Mesenchymal stem cell (in vitro differentiated cells and primary cell): ENCODE measurements at regions not wholly inside any gene's neighbourhood (a gene's known extent, or its start where the extent isn't known, plus 50 kb on each side); places are given as distances from the start of the nearest gene placed in this dataset.

Source experiments
- DNase-seq: peaks from one replicate; pipeline ENCODE4 v3.0.0-alpha.2; 2013
- H2AFZ ChIP-seq: one replicate; pipeline ENCODE4 v1.6.1; 2013; ENCODE audit warnings: low read depth, mild to moderate bottlenecking, control low read depth, inconsistent platforms, low read length, moderate library complexity
- H2AK5ac ChIP-seq: 2 replicates; pipeline ENCODE4 v1.6.1; 2013; ENCODE audit warnings: low read length, moderate library complexity, mild to moderate bottlenecking, inconsistent platforms; ENCODE audit not compliant: severe bottlenecking
- H2BK120ac ChIP-seq: one replicate; pipeline ENCODE4 v1.6.1; 2013; ENCODE audit warnings: low read depth, mild to moderate bottlenecking, inconsistent platforms, low read length, moderate library complexity
- H2BK12ac ChIP-seq, 2 experiments: one replicate each; pipeline ENCODE4 v1.6.1; 2013; ENCODE audit warnings: inconsistent platforms in 2 of 2, low read length in 2 of 2, mild to moderate bottlenecking in 2 of 2, moderate library complexity in 2 of 2, control low read depth in 1 of 2
- H2BK15ac ChIP-seq: one replicate; pipeline ENCODE4 v1.6.1; 2013; ENCODE audit warnings: mild to moderate bottlenecking, low read depth, inconsistent platforms; ENCODE audit not compliant: poor library complexity, severe bottlenecking
- H2BK5ac ChIP-seq: 2 replicates; pipeline ENCODE4 v1.6.1; 2013; ENCODE audit warnings: low read depth, mild to moderate bottlenecking, low read length, control low read depth, inconsistent platforms; ENCODE audit not compliant: poor library complexity, severe bottlenecking
- H3K14ac ChIP-seq, 2 experiments: one replicate each; pipeline ENCODE4 v1.6.1; 2013; ENCODE audit warnings: inconsistent platforms in 2 of 2, low read length in 2 of 2, control low read depth in 1 of 2, mild to moderate bottlenecking in 1 of 2, moderate library complexity in 1 of 2
- H3K18ac ChIP-seq, 2 experiments: one replicate each; pipeline ENCODE4 v1.6.1; 2013; ENCODE audit warnings: inconsistent platforms in 2 of 2, low read length in 2 of 2, control low read depth in 1 of 2, low read depth in 1 of 2, mild to moderate bottlenecking in 1 of 2
- H3K23ac ChIP-seq, 2 experiments: one replicate each; pipeline ENCODE4 v1.6.1; 2013; ENCODE audit warnings: inconsistent platforms in 2 of 2, low read length in 2 of 2, mild to moderate bottlenecking in 2 of 2, moderate library complexity in 2 of 2, control low read depth in 1 of 2
- H3K27ac ChIP-seq: 2 replicates; pipeline ENCODE4 v1.5.1; 2013; ENCODE audit warnings: mild to moderate bottlenecking, moderate library complexity, low read length, control low read depth, inconsistent platforms; ENCODE audit not compliant: poor library complexity, severe bottlenecking
- H3K27me3 ChIP-seq, 2 experiments: 2 replicates each; pipeline versions ENCODE4 v1.6.1 to v1.7.0; 2013; ENCODE audit warnings: low read length in 2 of 2, mild to moderate bottlenecking in 2 of 2, moderate library complexity in 2 of 2, control low read depth in 1 of 2, inconsistent platforms in 1 of 2; ENCODE audit not compliant: control insufficient read depth in 1 of 2, insufficient read depth in 1 of 2
- H3K36me3 ChIP-seq, 2 experiments: 2 replicates each; pipeline versions ENCODE4 v1.6.1 to v1.7.0; 2013; ENCODE audit warnings: low read length in 2 of 2, control low read depth in 1 of 2, inconsistent platforms in 1 of 2, low read depth in 1 of 2, mild to moderate bottlenecking in 1 of 2; ENCODE audit not compliant: insufficient read depth in 2 of 2, control insufficient read depth in 1 of 2
- H3K4ac ChIP-seq, 2 experiments: one replicate each; pipeline ENCODE4 v1.6.1; 2013; ENCODE audit warnings: inconsistent platforms in 2 of 2, low read length in 2 of 2, mild to moderate bottlenecking in 2 of 2, moderate library complexity in 2 of 2, control low read depth in 1 of 2, low read depth in 1 of 2
- H3K4me1 ChIP-seq: 2 replicates; pipeline ENCODE4 v1.6.1; 2013; ENCODE audit warnings: low read depth, low read length, control low read depth; ENCODE audit not compliant: control insufficient read depth, insufficient read depth
- H3K4me2 ChIP-seq: 2 replicates; pipeline ENCODE4 v1.6.1; 2013; ENCODE audit warnings: low read length, mild to moderate bottlenecking, inconsistent platforms; ENCODE audit not compliant: poor library complexity, severe bottlenecking
- H3K4me3 ChIP-seq, 2 experiments: 2 replicates each; pipeline versions ENCODE4 v1.5.1 to v1.7.0; 2013; ENCODE audit warnings: low read length in 2 of 2, mild to moderate bottlenecking in 2 of 2, control low read depth in 1 of 2, low read depth in 1 of 2; ENCODE audit not compliant: insufficient read depth in 1 of 2
- H3K79me1 ChIP-seq: replicated peaks from 2 replicates; pipeline ENCODE4 v1.6.1; 2013; ENCODE audit warnings: mild to moderate bottlenecking, control low read depth, low read length, inconsistent platforms; ENCODE audit not compliant: poor library complexity, severe bottlenecking
- H3K9ac ChIP-seq: 2 replicates; pipeline ENCODE4 v1.7.0; 2013; ENCODE audit warnings: mild to moderate bottlenecking, low read length, moderate library complexity
- H3K9me3 ChIP-seq: 2 replicates; pipeline ENCODE4 v1.7.0; 2013; ENCODE audit warnings: mild to moderate bottlenecking, low read length; ENCODE audit not compliant: control insufficient read depth
- H4K8ac ChIP-seq: one replicate; pipeline ENCODE4 v1.6.1; 2013; ENCODE audit warnings: inconsistent platforms, mild to moderate bottlenecking, low read length, moderate library complexity
- H4K91ac ChIP-seq: one replicate; pipeline ENCODE4 v1.6.1; 2013; ENCODE audit warnings: mild to moderate bottlenecking, low read length, inconsistent platforms
- WGBS: methylation state at CpG from one replicate; pipeline ENCODE4 v1.1.7; 2013; ENCODE audit warnings: mixed read lengths; 5-methylcytosine and 5-hydroxymethylcytosine counted together

DNA sequence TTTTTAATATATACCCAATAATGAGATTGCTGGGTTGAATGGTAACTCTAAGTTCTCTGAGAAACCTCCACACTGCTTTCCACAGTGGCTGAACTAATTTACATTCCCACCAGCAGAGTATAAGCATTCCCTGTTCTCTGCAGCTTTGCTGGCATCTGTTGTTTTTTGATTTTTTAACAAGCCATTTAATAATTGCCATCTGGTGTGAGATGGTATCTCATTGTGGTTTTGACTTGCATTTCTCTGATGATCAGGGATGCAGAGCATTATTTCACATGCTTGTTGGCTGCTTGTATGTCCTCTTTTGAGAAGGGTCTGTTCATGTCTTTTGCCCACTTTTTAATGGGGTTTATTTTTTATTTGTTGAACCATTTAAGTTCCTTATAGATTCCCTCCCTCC is 75.0 kb upstream of the EPHB3 start:
- H3K27ac ChIP-seq: no peak overlapping the region
- H2BK5ac ChIP-seq: no peak overlapping the region
- no peak overlapping the region for H4K8ac ChIP-seq
- H3K23ac ChIP-seq: no peak overlapping the region
- H2AFZ ChIP-seq: no peak overlapping the region
- peaks cover 43 to 45% of the 10 kb centered on the region in 2 experiments for H3K27me3 ChIP-seq
- H3K9ac ChIP-seq: no peak overlapping the region
- H3K4ac ChIP-seq: no peak overlapping the region
- no peak overlapping the region for H2BK12ac ChIP-seq
- no peaks in the 10 kb centered on the region for H3K9me3 ChIP-seq
- H3K4me3 ChIP-seq: no peak overlapping the region
- no peak overlapping the region for H4K91ac ChIP-seq
- no peak overlapping the region for H2BK120ac ChIP-seq
- DNase-seq: no peak
- H3K4me2 ChIP-seq: no peak overlapping the region
- H3K4me1 ChIP-seq: no peaks in the 10 kb centered on the region
- no peaks in the 10 kb centered on the region for H3K79me1 ChIP-seq
- no peaks in the 10 kb centered on the region for H3K36me3 ChIP-seq
- no peak overlapping the region for H3K14ac ChIP-seq
- no peak overlapping the region for H2AK5ac ChIP-seq
- H2BK15ac ChIP-seq: no peak overlapping the region
- no peak overlapping the region for H3K18ac ChIP-seq

DNA sequence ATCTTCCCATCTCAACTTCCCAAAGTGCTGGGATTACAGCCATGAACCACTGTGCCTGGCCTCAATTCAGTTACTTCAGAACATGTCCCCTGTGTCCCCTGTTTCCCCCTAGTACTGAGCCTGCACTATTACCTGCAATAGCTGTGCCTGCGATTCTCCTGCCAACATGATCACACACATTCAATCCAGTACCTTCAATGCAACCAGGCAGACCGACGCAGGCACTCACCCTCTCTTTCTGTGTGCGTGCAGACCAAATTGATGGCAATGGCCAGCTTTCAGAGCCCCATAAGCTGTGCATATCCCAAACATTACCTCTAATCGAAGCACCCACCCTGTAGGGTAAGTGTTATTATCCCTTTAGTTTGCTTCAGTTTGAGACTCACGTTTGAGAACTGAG is 73.0 kb upstream of the EPHB3 start:
- H2BK15ac ChIP-seq: no peak overlapping the region
- no peak overlapping the region for H2BK120ac ChIP-seq
- 90% methylated on average over 6 of the region's 6 CpGs for WGBS
- no peak overlapping the region for H2BK5ac ChIP-seq
- H2AK5ac ChIP-seq: no peak overlapping the region
- H3K9ac ChIP-seq: no peak overlapping the region
- peaks cover 52 to 59% of the 10 kb centered on the region in 2 experiments for H3K27me3 ChIP-seq
- no peak overlapping the region for H3K4ac ChIP-seq
- no peak overlapping the region for H3K4me2 ChIP-seq
- H4K8ac ChIP-seq: no peak overlapping the region
- no peak overlapping the region for H2BK12ac ChIP-seq
- H3K36me3 ChIP-seq: no peaks in the 10 kb centered on the region
- H3K27ac ChIP-seq: no peak overlapping the region
- H3K4me1 ChIP-seq: no peaks in the 10 kb centered on the region
- H3K23ac ChIP-seq: no peak overlapping the region
- H3K9me3 ChIP-seq: no peaks in the 10 kb centered on the region
- H3K4me3 ChIP-seq: no peak overlapping the region
- no peaks in the 10 kb centered on the region for H3K79me1 ChIP-seq
- no peak overlapping the region for H3K18ac ChIP-seq
- no peak overlapping the region for H4K91ac ChIP-seq
- no peak overlapping the region for H2AFZ ChIP-seq
- DNase-seq: no peak
- H3K14ac ChIP-seq: no peak overlapping the region

DNA sequence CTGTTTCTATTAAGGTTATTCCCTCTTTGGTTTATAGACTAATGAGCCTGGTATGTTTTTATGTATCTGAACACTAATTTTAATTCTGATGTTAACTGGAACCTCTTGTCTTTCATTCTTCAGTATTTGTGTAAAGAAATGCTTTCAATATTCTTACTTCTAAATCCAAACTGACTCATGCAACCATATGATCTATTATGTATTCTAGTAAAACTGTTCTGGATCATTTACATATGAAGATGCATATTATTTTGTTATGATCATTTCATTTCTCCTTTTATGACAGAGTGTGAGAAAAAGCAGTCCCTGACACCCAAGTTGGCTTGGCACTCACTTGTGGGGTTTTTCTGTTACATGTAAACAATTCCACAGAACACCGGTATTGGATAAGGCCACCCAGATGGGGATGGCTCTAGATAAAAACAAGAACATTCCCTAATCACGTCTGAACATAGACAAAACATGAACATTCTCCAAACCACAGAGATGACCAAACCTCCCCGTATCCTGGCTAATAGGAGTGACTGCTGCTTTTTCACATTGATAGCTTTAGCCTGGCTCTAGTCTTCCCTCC is 72.2 kb upstream of the EPHB3 start:
- H3K18ac ChIP-seq: no peak overlapping the region
- no peaks in the 10 kb centered on the region for H3K36me3 ChIP-seq
- WGBS: 53% methylated on average over 3 of the region's 3 CpGs
- H3K79me1 ChIP-seq: no peaks in the 10 kb centered on the region
- H3K23ac ChIP-seq: no peak overlapping the region
- no peak overlapping the region for H4K91ac ChIP-seq
- no peak overlapping the region for H2AK5ac ChIP-seq
- no peak overlapping the region for H3K9ac ChIP-seq
- H2BK120ac ChIP-seq: no peak overlapping the region
- H3K4ac ChIP-seq: no peak overlapping the region
- H3K4me2 ChIP-seq: no peak overlapping the region
- DNase-seq: no peak
- no peak overlapping the region for H2BK5ac ChIP-seq
- H3K27me3 ChIP-seq: peaks cover 57 to 67% of the 10 kb centered on the region in 2 experiments
- H2AFZ ChIP-seq: no peak overlapping the region
- H2BK15ac ChIP-seq: no peak overlapping the region
- no peak overlapping the region for H3K27ac ChIP-seq
- H2BK12ac ChIP-seq: no peak overlapping the region
- H3K9me3 ChIP-seq: no peaks in the 10 kb centered on the region
- no peak overlapping the region for H3K4me3 ChIP-seq
- H3K4me1 ChIP-seq: no peaks in the 10 kb centered on the region
- H4K8ac ChIP-seq: no peak overlapping the region
- H3K14ac ChIP-seq: no peak overlapping the region

DNA sequence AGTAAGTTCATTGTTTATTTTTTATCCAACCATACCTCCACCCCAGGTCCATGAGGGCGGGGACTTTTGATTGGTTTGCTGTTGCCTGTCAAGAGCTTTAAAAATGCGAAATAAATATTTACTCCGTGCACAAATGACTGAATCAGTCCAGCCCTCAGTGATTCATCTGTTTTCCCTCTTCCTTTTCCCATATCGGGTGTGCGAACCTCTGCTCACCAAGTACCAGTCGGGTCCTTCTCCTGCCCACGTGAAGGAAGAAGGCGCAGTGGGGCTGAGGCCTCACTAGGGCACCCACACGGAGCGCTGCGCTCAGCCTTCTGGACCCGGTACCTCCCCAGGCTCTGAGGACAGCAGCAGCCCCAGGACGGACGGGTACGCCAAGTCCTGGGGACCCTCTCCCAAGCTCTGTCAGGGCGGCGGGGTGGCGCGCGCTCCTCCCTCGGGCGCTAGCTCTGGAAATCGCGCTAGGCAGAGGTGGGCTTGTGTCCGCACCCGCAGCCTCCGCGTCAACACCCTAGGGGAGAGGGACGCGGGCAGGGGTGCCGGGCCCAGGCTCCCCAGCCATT is 70.5 kb upstream of the EPHB3 start:
- no peak overlapping the region for H3K18ac ChIP-seq
- H2AK5ac ChIP-seq: no peak overlapping the region
- no peak overlapping the region for H3K4ac ChIP-seq
- H3K36me3 ChIP-seq: no peaks in the 10 kb centered on the region
- no peak overlapping the region for H2AFZ ChIP-seq
- H3K14ac ChIP-seq: no peak overlapping the region
- no peaks in the 10 kb centered on the region for H3K79me1 ChIP-seq
- H3K4me3 ChIP-seq: no peak overlapping the region
- H3K27me3 ChIP-seq: peaks cover 62 to 71% of the 10 kb centered on the region in 2 experiments
- no peak overlapping the region for H2BK15ac ChIP-seq
- no peak overlapping the region for H4K91ac ChIP-seq
- H2BK5ac ChIP-seq: no peak overlapping the region
- no peak overlapping the region for H3K23ac ChIP-seq
- H3K9me3 ChIP-seq: no peaks in the 10 kb centered on the region
- H3K9ac ChIP-seq: no peak overlapping the region
- H4K8ac ChIP-seq: no peak overlapping the region
- H3K27ac ChIP-seq: no peak overlapping the region
- H3K4me1 ChIP-seq: no peaks in the 10 kb centered on the region
- DNase-seq: no peak
- WGBS: 82% methylated on average over 31 of the region's 31 CpGs
- no peak overlapping the region for H3K4me2 ChIP-seq
- H2BK120ac ChIP-seq: no peak overlapping the region
- no peak overlapping the region for H2BK12ac ChIP-seq
